HG03196 (cell line): ENCODE measurements at regions not wholly inside any gene's neighbourhood (a gene's known extent, or its start where the extent isn't known, plus 50 kb on each side); places are given as distances from the start of the nearest gene placed in this dataset.
"Not testable (repeated sequence)": the region's sequence is repeated elsewhere in the genome, so short reads cannot be mapped to it uniquely, and the experiment has no call there.

Source experiments
- ATAC-seq: cut with Tn5 transposase; IDR thresholded peaks from one replicate; pipeline ENCODE4 v1.9.1; 2021; ENCODE audit not compliant: unreplicated experiment

DNA sequence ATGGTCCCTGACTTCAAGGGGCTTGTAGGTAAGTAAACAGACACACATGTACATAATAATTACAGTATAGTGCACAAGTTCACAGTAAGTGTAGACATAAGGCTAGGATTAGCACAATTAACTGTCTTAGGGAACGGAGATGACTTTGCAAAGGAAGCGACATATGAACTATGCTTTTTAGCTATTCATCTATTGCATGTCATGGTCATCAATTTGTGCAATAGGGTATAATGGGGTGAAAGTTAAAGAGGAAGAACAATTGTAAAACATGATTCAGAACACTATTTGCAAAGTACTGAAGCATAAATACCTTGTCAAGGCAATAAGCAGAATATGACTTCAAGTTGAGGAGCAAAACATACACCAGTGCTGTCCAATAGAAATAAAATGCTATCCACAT, 112.3 kb upstream of the SLC8A1 start:
- no peak for ATAC-seq

- ATAC-seq = no peak
Observed at GRCh38 chr2:40579247-40579646, 127.4 kb upstream of the SLC8A1 start.

DNA sequence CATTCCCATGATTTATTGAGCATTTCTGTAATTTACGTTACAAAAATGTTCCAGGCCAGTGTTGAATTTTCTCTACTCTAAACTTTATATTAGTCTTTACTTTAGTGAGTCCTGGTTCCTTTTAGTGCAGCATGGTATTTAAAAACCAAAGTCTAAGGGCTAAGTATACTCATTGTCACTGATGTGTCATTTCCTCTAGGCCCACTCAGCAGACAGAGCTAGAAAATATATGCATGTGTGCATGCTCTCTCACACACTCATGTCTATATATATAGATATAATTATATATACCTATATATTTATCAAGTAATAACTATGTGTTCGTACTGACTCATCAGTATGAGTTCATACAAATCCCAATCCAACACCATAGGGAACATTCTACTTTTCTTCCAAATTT, 132.5 kb upstream of the SLC8A1 start:
- ATAC-seq = no peak

DNA sequence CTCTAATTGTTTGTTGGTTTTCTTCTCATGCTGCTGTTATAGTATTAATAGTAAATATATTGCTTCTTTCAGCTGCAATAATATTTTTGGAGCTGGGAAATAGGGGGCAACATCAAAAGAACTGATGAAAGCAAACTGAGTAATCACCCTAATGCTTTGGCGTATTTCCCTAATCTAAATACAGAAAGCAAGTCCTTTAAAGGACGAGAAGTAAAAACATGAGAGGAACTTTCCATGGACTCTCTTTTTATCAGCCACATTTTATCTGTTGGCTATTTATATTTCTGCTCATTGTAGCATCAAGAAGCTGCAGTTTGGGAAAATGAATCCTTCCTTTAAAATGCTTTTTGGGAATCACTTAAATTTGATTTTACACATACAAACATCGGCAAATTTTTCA, 139.9 kb upstream of the SLC8A1 start:
- no peak for ATAC-seq

DNA sequence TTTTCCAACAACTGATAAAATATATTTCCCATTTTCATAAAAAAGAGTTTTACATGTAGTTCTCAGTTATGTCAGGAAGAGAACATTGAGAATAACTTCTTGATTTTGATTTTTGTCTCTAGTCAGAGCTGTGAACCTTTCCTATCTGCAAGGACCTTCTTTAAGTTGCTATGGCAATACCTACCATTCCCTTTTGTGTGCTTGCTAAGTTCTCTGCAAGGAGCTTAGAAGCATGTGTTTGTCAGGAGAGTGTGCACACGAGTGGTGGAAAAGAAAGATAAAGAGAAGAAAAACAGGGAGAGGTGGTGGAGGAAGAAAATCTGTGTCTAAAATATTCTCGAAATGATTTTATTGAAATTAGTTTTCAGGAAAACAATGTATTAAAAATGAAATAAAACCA, 140.3 kb upstream of the SLC8A1 start:
- no peak for ATAC-seq

DNA sequence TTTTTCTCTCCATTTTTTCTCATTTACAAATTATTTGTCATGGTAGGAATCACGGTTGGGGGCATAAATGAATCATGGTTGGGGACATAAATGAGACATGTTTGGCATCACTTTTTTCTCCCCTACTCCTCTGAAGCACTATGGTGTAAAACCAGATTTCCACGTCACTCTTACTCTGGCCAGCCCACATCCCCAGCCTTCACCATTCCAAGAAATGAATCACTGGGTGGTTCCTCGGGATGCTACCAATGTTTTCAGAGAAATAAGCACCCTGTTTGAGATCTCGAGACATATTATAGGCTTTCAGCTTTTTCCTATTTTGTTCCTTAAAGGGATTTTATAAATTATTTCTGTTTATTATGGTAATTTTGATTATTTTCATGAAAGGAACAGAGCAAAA, 155.0 kb upstream of the SLC8A1 start:
- ATAC-seq = no peak

DNA sequence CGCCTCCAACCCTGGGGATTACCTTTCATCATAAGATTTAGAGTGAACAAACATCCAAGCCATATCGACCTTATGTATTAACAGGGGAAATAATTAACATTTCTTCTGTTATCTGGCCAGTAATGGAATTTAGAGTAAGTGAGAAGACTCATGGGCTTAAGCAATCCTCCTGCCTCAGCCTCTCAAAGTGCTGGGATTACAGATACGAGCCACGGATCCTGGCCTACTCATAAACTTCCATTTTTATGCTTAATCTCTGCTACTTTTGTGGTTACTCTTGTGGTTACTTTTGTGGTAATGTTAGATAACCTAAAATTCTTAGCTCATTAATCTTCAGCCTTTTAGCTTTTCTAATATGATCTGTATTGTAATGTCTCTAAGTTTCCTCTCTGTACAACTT, 159.3 kb upstream of the SLC8A1 start:
- ATAC-seq = no peak

- no peak for ATAC-seq
Observed at GRCh38 chr2:40625849-40626248, 174.0 kb upstream of the SLC8A1 start.

GRCh38 chr2:40628556-40628955, 176.7 kb upstream of the SLC8A1 start:
- no peak for ATAC-seq

GRCh38 chr2:40629768-40630434, 178.0 kb upstream of the SLC8A1 start:
- ATAC-seq = no peak

GRCh38 chr2:40639320-40639719, 187.4 kb upstream of the SLC8A1 start:
- no peak for ATAC-seq

GRCh38 chr2:40642237-40642636, 190.3 kb upstream of the SLC8A1 start:
- ATAC-seq = no peak

GRCh38 chr2:40642726-40643125, 190.8 kb upstream of the SLC8A1 start:
- no peak for ATAC-seq

- no peak for ATAC-seq
Observed at GRCh38 chr2:40646642-40647041, 194.8 kb upstream of the SLC8A1 start.

DNA sequence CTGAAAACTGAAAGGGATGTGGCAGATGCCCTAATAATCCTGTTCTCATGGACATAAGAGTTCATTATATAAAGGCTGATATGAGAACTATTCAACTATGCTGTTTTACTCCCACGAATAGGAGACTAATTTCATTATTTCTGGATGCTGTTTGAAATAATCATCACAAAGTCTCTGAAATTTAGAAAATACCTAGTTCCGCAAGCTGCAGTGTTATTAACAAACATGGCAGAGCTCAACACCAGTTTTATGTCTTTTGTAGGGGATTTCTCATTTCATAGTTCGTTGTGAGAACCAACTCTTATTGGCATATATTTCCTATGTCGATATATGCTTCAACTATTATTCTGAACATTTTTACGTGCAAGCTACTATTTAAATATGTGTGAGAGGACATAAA, 200.3 kb upstream of the SLC8A1 start:
- ATAC-seq = no peak

- no peak for ATAC-seq
Observed at GRCh38 chr2:40653829-40654228, 201.9 kb upstream of the SLC8A1 start.

GRCh38 chr2:40654346-40654745, 202.5 kb upstream of the SLC8A1 start:
- ATAC-seq = no peak

- ATAC-seq = no peak
Observed at GRCh38 chr2:40658941-40659340, 207.1 kb upstream of the SLC8A1 start.

- no peak for ATAC-seq
Observed at GRCh38 chr2:40665493-40666232, 213.8 kb upstream of the SLC8A1 start.

DNA sequence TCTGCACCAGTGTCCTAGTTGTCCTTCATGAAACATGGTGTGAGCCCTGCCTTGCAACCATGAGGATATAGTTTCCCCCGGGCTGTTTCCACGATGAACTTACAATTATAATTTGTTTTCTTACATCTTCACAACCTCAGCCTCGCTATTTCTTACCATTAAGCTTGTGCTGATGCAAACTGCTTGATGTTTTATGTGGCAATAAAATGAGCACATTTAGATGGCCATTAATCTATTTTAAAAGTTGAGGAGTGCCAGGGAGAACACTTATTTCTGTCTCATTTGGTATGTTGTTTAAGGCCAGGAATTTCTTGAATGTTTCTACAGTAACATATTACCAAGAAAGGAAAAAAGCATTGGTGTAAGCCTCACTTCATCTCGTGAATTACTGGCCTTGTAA, 214.5 kb upstream of the SLC8A1 start:
- no peak for ATAC-seq

DNA sequence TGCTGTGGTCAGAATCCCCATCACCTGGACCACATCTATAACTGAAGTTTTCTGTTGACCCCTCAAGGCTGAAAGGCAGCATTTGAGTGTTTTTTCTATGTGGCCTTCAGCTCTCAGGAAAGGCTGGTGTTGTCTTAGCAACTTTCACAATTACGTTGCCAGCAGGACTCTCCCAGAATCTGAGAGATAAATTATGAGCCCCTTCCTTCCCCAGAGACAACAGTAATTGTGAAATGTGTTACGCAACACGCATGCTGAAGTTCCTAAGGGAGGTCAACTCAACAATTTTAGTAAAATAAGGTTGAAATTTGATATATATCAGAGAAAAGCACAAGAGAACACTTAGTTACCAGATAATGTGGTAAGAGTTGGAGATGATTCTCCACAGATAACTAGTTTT, 216.5 kb upstream of the SLC8A1 start:
- no peak for ATAC-seq

DNA sequence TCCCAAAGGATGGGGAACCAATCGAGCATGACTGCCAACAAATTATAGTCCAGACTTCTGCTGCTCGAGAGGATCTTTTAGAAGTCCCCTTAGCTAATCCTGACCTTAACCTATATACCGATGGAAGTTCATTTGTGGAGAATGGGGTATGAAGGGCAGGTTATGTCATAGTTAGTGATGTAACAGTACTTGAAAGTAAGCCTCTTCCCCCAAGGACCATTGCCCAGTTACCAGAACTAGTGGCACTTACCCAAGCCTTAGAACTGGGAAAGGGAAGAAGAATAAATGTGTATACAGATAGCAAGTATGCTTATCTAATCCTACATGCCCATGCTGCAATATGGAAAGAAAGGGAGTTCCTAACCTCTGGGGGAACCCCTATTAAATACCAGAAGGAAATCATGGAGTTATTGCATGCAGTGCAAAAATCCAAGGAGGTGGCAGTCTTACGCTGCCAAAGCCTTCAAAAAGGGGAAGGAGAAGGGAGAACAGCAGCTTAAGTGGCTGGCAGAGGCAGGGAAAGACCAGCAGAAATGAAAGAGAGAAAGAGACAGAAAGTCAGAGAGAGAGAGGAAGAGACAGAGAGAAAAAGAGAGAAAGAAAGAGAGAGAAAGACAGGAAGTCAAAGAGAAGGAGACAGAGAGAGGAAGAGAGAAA, 224.4 kb upstream of the SLC8A1 start:
- ATAC-seq = not testable (repeated sequence)
